GM19193 (cell line): ENCODE measurements at regions not wholly inside any gene's neighbourhood (a gene's known extent, or its start where the extent isn't known, plus 50 kb on each side); places are given as distances from the start of the nearest gene placed in this dataset.

Experiments
- POLR2A ChIP-seq: IDR thresholded peaks from 4 replicates; pipeline ENCODE4 v1.6.1; 2011; ENCODE audit not compliant: insufficient read depth, insufficient read length; ENCODE audit errors: extremely low read depth

GRCh38 chr7:67813621-67814292, 817.1 kb downstream of the TYW1 start:
- TF ChIP-seq POLR2A, result no peak

- TF ChIP-seq POLR2A, result no peak
Observed at GRCh38 chr7:67817481-67817880, 820.8 kb downstream of the TYW1 start.

DNA sequence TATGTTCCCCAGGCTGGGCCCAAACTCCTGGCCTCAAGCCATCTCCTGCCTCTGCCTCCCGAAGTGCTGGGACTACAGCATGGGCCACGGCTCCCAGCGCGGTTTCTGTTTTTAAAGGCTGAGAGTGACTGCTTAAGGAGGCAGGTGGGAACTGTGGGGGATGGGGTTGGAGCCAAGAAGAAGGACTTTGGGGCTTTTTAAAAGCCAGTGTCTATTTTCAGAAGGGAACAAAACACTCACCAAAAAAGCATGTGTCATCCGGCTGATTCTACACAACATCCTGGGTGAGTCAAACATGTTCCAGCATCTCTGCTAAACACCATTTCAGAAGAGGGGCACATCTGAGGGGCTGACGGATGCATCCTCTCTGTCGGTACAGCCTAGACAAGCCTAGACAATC, 824.5 kb downstream of the TYW1 start:
- no peak for TF ChIP-seq POLR2A

GRCh38 chr7:67823345-67823744, 826.7 kb downstream of the TYW1 start:
- TF ChIP-seq POLR2A, result no peak

DNA sequence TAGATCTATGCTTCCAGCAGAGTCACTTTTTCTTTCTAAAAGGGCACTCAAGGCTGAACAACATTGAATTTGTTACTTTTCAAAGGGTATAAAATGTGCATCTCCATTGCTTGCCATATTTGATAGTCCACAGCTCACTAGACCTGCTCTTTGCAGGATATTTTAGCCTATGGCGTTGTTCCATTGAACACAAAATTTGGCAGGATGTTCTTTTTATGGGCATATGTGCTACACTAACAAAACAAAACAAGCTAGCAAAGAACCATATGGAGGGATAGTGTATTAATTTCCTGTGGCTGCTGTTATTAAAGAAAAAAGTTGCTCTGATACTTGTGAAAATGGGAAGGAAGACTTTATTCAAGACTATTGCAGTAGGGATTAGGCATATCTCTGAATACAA, 828.7 kb downstream of the TYW1 start:
- no peak for TF ChIP-seq POLR2A

DNA sequence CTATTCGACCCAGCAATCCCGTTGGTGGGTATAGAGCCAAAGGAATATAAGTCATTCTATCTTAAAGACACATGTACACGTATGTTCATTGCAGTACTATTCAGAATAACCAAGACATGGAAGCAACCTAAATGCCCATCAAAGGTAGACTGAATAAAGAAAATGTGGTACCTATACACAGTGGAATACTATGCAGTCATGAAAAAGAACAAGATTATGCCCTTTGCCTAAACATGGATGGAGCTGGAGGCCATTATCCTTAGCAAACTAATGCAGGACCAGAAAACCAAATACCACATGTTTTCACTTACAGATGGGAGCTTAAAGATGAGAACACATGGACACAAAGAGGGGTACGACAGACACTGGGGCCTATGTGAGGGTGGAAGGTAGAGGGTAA, 845.3 kb downstream of the TYW1 start:
- TF ChIP-seq POLR2A, result no peak

DNA sequence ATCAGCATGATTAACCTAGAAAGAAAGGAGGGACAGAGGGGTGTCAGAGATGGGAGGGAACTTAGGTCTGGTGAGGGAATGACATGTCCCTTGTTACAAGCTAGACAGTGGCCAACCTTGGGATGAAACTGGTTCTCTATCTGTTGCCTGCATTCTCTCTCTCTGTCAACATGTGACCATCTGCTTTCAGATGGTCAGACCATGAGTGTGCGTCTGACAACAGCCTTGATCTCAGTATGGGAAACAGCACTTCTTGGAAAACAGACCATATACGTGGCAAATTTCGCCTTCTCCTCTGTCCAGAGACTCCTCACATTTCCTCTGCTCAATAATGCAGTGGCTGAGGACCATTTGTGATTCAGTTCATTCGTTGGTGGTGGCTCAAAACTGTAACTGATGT, 845.9 kb downstream of the TYW1 start:
- no peak for TF ChIP-seq POLR2A

DNA sequence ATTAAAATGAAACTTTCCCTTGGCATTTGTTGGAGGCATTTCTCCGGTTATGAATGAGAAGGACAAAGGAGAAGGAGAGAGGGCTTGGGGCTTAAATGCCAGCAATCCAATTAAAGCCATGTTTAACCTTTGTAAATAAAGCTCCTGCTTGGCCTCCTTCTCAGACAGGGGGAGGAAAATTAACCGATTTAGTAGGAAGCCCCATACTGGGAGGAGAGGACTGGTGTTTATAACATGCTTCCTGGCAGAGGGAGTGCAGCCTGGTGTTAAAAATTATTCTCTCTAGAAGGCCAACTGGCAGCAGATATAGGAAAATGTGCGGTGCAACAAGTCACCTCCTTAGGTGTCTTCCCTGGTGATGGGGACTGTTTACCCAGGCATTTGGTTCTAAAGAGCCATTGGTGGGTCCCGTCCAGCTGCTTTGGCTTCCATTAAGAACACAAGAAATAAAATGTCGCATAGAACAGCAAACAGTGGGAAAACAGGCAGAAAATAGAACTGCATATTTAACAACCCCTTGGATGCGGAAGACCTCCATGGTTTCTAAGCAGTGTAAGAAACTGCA, 846.5 kb downstream of the TYW1 start:
- TF ChIP-seq POLR2A, result no peak

GRCh38 chr7:67843615-67844014, 847.0 kb downstream of the TYW1 start:
- no peak for TF ChIP-seq POLR2A

DNA sequence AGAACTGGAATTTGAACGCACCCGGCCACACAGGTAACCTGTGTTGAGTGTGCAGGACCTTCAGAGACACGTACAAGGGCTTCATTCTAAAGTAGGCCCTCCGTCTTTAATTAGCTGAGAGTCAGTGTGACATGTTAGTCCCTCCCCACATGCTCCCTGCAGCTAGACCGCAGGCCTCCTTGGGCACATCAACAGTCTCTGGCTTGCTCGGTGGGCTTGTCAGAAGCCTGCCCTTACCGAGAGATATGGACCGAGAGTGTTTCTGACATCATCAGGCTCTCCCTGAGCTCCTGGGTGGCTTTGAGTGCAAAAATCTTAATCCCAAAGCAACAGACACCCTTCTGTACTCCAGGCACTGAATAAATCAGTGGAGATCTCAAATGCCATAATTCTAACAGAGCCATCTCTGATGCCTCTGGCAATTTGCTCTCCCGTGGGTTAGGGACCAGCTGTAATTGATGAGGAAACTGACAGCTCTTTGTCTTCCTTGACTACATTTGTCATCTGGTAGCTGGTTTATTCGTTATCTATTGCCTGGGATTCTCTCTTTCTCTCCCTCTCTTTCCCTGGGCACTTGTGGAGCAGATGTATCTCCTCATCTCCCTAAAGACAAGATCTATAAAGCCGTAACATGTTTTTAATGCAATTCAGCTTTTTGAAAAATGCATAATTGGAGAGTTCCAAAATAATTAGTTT, 850.6 kb downstream of the TYW1 start:
- no peak for TF ChIP-seq POLR2A

- TF ChIP-seq POLR2A, result no peak
Observed at GRCh38 chr7:67854221-67855178, 857.9 kb downstream of the TYW1 start.

GRCh38 chr7:67855322-67855721, 858.7 kb downstream of the TYW1 start:
- no peak for TF ChIP-seq POLR2A

DNA sequence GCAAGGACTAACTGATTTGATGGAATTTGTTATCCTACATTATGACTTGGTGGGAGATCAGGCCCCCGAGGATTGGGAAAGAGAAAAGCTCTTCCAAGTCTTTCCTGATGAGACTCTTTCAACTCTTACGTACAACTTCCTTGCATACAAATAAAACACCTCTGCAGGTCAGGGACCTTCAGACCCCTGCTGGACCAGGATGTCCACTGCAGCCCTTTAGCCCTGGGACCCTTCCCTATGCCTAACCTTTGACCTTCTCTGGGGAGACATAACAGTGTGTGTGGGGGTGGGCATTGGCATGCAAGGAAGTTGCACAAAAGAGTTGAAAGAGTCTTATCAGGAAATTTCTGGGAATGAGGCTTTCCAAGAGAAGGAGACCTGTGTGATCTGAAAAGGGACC, 859.4 kb downstream of the TYW1 start:
- no peak for TF ChIP-seq POLR2A

DNA sequence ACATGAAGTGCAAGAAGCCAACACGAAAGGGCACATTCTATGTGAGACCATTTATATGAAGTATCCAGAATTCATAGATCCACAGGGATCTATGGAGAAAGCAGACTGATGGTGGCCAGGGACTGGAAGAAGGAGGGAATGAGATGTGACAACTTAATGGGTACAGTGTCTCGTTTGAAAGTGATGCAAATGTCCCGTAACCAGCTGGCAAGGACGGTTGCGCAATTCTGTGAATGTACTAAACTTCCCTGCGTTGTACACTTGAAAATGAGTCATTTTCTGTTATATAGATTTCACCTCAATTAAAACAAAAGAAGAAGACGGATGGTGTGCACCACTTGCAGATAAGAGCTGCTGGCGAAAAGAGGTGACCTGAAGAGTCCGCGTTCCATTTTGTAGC, 861.1 kb downstream of the TYW1 start:
- no peak for TF ChIP-seq POLR2A

DNA sequence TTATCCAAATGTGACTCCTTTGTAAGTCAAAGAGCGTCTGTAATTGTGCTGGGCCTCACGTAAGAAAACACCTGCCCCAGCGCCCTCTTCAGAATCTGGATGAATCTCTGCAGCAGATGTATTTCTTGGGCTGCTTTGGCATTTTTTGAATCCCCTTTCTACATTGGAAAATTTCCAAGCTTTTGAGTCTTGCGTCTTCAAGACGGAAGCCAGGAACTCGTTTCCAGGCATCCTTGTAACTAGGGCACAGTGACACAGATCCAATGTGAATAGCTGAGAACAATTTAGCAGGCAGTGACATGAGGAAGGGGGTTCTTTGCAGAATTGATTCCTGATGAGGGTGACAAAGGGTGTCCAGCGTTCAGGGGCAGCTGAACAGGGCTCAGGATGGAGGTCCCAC, 862.3 kb downstream of the TYW1 start:
- TF ChIP-seq POLR2A, result no peak
